Esophagus squamous epithelium (tissue), 5 donors: ENCODE measurements at regions not wholly inside any gene's neighbourhood (a gene's known extent, or its start where the extent isn't known, plus 50 kb on each side); places are given as distances from the start of the nearest gene placed in this dataset.

Experiments used
- DNase-seq: peaks from one replicate; lab custom pipeline; 2025; lab: John Stamatoyannopoulos, UW
- H3K27ac ChIP-seq, 4 donors: fragments of 200-600 bp; sonication (generic); one replicate each; pipeline ENCODE4 v1.5.1; 2016 to 2019; ENCODE audit warnings: mild to moderate bottlenecking in 1 of 4
- H3K27me3 ChIP-seq, 4 donors: fragments of 200-600 bp; sonication (generic); 1 replicate in 3 of 4; 2 replicates in 1 of 4; pipeline versions ENCODE4 v1.5.1 to v1.6.0; 2017 to 2021; ENCODE audit warnings: antibody characterized with exemption in 1 of 4
- H3K36me3 ChIP-seq, 3 donors: fragments of 200-600 bp; sonication (generic); one replicate each; pipeline ENCODE4 v1.5.1; 2016 to 2019
- H3K4me1 ChIP-seq, 3 donors: fragments of 200-600 bp; sonication (generic); one replicate each; pipeline ENCODE4 v1.5.1; 2017 to 2019
- H3K4me3 ChIP-seq, 4 donors: fragments of 200-600 bp; sonication (generic); 1 replicate in 3 of 4; 2 replicates in 1 of 4; pipeline ENCODE4 v1.5.1; 2016 to 2019; ENCODE audit warnings: mild to moderate bottlenecking in 2 of 4, moderate library complexity in 1 of 4
- H3K9me3 ChIP-seq, 3 donors: fragments of 200-600 bp; sonication (generic); one replicate each; pipeline ENCODE4 v1.5.1; 2016 to 2019
- CTCF ChIP-seq, 6 experiments: fragments of 450-650 bp in 4 of 6; fragments of 200-600 bp in 2 of 6; sonication (generic) in 2 of 6; IDR thresholded peaks; one replicate each; pipeline ENCODE4 v1.5.1; 2016 to 2019; ENCODE audit warnings: antibody characterized with exemption in 6 of 6, mild to moderate bottlenecking in 4 of 6, moderate library complexity in 4 of 6
- POLR2A ChIP-seq, 4 donors: fragments of 450-650 bp; IDR thresholded peaks; one replicate each; pipeline ENCODE4 v1.6.1; 2017; ENCODE audit warnings: antibody characterized with exemption in 4 of 4, mild to moderate bottlenecking in 4 of 4, moderate library complexity in 3 of 4
- WGBS, 2 donors: methylation state at CpG; one replicate each; pipeline ENCODE4 v1.1.5; 2018; 5-methylcytosine and 5-hydroxymethylcytosine counted together
- intact Hi-C: fragments of 100-400 bp; cut with DNase I; formaldehyde crosslinking; loops from one replicate; pipeline ENCODE4 v1.15.0; 2022
- donor health status: DM: yes; HTN: yes; CAD: no.

- H3K27me3 ChIP-seq = no peaks in the 10 kb centered on the region
- intact Hi-C loops = no loop called here
- TF ChIP-seq CTCF (IDR thresholded peaks at IDR 0.05) (no peak), POLR2A (IDR thresholded peaks at IDR 0.05) (no peak)
- H3K4me1 ChIP-seq = no peaks in the 10 kb centered on the region
- H3K36me3 ChIP-seq = no peaks in the 10 kb centered on the region
- DNase-seq = no peak
- no peak overlapping the region for H3K27ac ChIP-seq
- H3K4me3 ChIP-seq = no peak overlapping the region
- H3K9me3 ChIP-seq = no peaks in the 10 kb centered on the region
- 71 to 93% methylated on average over 3 of the region's 3 CpGs for WGBS, 2 donors
Measured at GRCh38 chr7:42997611-42998010, 65.4 kb downstream of the MRPL32 start.

GRCh38 chr7:43004082-43004481 is 71.9 kb downstream of the MRPL32 start:
- no peak for DNase-seq
- H3K27me3 ChIP-seq = no peaks in the 10 kb centered on the region
- no peak overlapping the region for H3K27ac ChIP-seq
- H3K4me1 ChIP-seq = no peaks in the 10 kb centered on the region
- H3K36me3 ChIP-seq = no peaks in the 10 kb centered on the region
- intact Hi-C loops = no loop called here
- no peaks in the 10 kb centered on the region for H3K9me3 ChIP-seq
- TF ChIP-seq CTCF (IDR thresholded peaks at IDR 0.05) (no peak), POLR2A (IDR thresholded peaks at IDR 0.05) (no peak)
- no peak overlapping the region for H3K4me3 ChIP-seq

GRCh38 chr7:43006008-43006407 is 73.8 kb downstream of the MRPL32 start:
- no peaks in the 10 kb centered on the region for H3K9me3 ChIP-seq

GRCh38 chr7:43010061-43010460 is 77.9 kb downstream of the MRPL32 start:
- WGBS, 2 donors = 100% methylated on average over 1 of the region's 1 CpG
- TF ChIP-seq CTCF (IDR thresholded peaks at IDR 0.05) (no peak), POLR2A (IDR thresholded peaks at IDR 0.05) (no peak)
- Histone ChIP-seq H3K9me3 (no peaks in the 10 kb centered on the region), H3K27me3 (peaks cover 0 to 5% (median 0%) of the 10 kb centered on the region in 4 donors), H3K36me3 (no peaks in the 10 kb centered on the region), H3K4me1 (no peaks in the 10 kb centered on the region), H3K27ac (no peak overlapping the region), H3K4me3 (no peak overlapping the region)
- intact Hi-C loops = no loop called here
- no peak for DNase-seq

More at GRCh38 chr7:43006008-43006407, 73.8 kb downstream of the MRPL32 start:
- intact Hi-C loops = no loop called here
- TF ChIP-seq CTCF (IDR thresholded peaks at IDR 0.05) = no peak
- no peak for TF ChIP-seq POLR2A (IDR thresholded peaks at IDR 0.05)
- no peak for DNase-seq
- Histone ChIP-seq H3K27me3 (no peaks in the 10 kb centered on the region), H3K27ac (no peak overlapping the region), H3K4me1 (no peaks in the 10 kb centered on the region), H3K36me3 (no peaks in the 10 kb centered on the region), H3K4me3 (no peak overlapping the region)
- WGBS, 2 donors = 67 to 85% methylated on average over 2 of the region's 2 CpGs

GRCh38 chr7:43011879-43012278 is 79.7 kb downstream of the MRPL32 start:
- no peak overlapping the region for H3K4me3 ChIP-seq
- DNase-seq = no peak
- intact Hi-C loops = no loop called here
- H3K27me3 ChIP-seq = peaks cover 0 to 6% (median 0%) of the 10 kb centered on the region in 4 donors
- no peaks in the 10 kb centered on the region for H3K9me3 ChIP-seq
- no peak for TF ChIP-seq POLR2A (IDR thresholded peaks at IDR 0.05)
- TF ChIP-seq CTCF (IDR thresholded peaks at IDR 0.05) = no peak
- 79 to 83% methylated on average over 2 of the region's 2 CpGs for WGBS, 2 donors
- H3K36me3 ChIP-seq = no peaks in the 10 kb centered on the region
- no peaks in the 10 kb centered on the region for H3K4me1 ChIP-seq
- H3K27ac ChIP-seq = no peak overlapping the region
